ENCODE measurements at regions not wholly inside any gene's neighbourhood (a gene's known extent, or its start where the extent isn't known, plus 50 kb on each side); places are given as distances from the start of the nearest gene placed in this dataset.

DNA sequence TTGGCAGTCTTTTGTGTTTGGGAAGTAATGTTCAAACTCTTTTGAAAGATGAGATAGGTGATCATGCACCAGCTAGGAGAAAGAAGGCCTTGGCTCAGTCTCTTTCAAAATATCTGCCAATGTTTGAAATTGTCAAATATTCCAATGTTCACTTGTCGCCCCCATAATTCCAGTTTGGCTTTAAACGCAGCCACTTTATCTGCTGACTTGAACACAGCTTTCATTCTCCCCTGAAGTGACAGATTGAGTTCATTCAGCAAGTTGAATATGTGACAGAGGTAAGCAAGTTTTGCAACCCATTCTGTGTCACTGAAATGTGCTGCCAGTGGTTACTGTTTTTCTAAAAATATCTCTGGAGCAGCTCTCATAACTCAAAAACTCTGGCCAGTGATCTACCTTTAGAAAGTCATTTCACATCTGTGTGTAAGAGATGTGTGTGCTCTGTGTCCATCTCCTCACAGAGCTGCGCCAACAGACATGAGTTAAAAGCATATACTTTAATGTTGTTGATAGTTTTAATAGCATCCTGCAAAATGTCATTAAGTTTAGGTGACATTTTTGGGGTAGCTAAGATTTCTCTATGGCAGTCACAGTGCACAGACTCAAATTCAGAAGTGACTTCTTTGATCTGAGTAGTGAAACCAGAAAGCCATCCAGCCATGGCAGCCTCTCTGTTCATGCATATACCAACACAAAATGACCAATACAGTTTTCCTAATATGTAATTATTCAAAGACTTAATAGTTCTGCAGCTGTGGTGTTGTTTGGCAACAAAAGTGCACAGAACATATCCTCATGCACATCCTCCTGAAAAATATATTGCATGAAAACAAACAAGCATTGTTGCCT lies 614.3 kb upstream of the MIS18BP1 start (continued):
- no peak for TF ChIP-seq TCF7L2 (IDR thresholded peaks at IDR 0.05; ENCODE audit: borderline replicate concordance, extremely low read depth, insufficient read depth, insufficient read length)
- no peak for TF ChIP-seq CBX3 (IDR thresholded peaks at IDR 0.05; ENCODE audit: low read depth)
- no peak for TF ChIP-seq POLR2A (IDR thresholded peaks at IDR 0.05; ENCODE audit: borderline replicate concordance, extremely low read depth, insufficient read depth, insufficient read length)

DNA sequence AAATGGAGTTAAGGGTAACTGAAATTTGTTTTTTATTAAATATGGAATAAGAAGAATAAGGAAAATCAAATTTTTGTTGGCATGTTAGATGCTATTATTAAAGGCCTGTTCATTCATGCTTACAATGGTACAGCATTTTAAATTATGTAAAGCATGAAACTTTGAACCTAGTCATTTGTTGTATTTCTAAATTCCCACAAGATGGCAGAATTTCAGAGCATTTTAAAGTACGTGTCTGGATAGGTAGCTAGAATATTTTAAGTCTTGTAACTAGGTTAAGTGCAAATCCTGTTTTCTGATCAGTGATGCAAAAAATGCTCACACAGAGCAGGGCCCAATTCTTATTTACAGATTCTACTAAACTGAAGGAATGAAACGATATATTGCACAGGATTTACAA lies 585.6 kb upstream of the MIS18BP1 start:
- no peak for DNase-seq (ENCODE audit: low read depth, low spot score)
- intact Hi-C loops (cut with micrococcal nuclease), result no loop called here
- H3K4me2 ChIP-seq (ENCODE audit: low read length), result no peak overlapping the region

More for the DNA sequence above, 585.6 kb upstream of the MIS18BP1 start:
- H3K4me1 ChIP-seq (ENCODE audit: control insufficient read depth in 1 of 2, insufficient read depth in 2 of 2, low read length in 2 of 2), result no peaks in the 10 kb centered on the region
- peak; percentile 38; the same call in 1 of the 2 replicates for TF ChIP-seq RAD21 (IDR thresholded peaks at IDR 0.05; ENCODE audit: low read depth)
- TF ChIP-seq FOSL1 (IDR thresholded peaks at IDR 0.05; ENCODE audit: low read depth), result no peak
- TF ChIP-seq, protein P1, sequence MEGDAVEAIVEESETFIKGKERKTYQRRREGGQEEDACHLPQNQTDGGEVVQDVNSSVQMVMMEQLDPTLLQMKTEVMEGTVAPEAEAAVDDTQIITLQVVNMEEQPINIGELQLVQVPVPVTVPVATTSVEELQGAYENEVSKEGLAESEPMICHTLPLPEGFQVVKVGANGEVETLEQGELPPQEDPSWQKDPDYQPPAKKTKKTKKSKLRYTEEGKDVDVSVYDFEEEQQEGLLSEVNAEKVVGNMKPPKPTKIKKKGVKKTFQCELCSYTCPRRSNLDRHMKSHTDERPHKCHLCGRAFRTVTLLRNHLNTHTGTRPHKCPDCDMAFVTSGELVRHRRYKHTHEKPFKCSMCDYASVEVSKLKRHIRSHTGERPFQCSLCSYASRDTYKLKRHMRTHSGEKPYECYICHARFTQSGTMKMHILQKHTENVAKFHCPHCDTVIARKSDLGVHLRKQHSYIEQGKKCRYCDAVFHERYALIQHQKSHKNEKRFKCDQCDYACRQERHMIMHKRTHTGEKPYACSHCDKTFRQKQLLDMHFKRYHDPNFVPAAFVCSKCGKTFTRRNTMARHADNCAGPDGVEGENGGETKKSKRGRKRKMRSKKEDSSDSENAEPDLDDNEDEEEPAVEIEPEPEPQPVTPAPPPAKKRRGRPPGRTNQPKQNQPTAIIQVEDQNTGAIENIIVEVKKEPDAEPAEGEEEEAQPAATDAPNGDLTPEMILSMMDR (IDR thresholded peaks at IDR 0.05 in 2 of 3, conservative IDR thresholded peaks at IDR 0.05 in 1 of 3; ENCODE audit: borderline replicate concordance in 1 of 3, insufficient read depth in 1 of 3, low read depth in 2 of 3, low read length in 2 of 3), result peak in 2 of 3 experiments; percentile 8 to 36; a peak in 2 of 6 replicates
- ChIA-PET CTCF (no interaction called here), POLR2A (no interaction called here), RAD21 (ENCODE audit: low non-redundant PET in 1 of 2, low total read pairs in 2 of 2, uncharacterized antibody in 2 of 2, unreplicated experiment in 2 of 2) (no interaction called here)
- H3K9me2 ChIP-seq (ENCODE audit: insufficient read depth), result no peaks in the 10 kb centered on the region
- no peaks in the 10 kb centered on the region; a peak in 1 of 4 replicates for H3K36me3 ChIP-seq (ENCODE audit: control insufficient read depth in 1 of 2, insufficient read depth in 2 of 2, low read length in 2 of 2)
- no peaks in the 10 kb centered on the region for H4K20me1 ChIP-seq (ENCODE audit: insufficient read depth)
- no peaks in the 10 kb centered on the region for H3K27me3 ChIP-seq (ENCODE audit: insufficient read depth, low read length)
- no peak overlapping the region for H2AFZ ChIP-seq (ENCODE audit: low read depth, low read length, poor library complexity, severe bottlenecking)
- H3K9me3 ChIP-seq (ENCODE audit: control insufficient read depth in 1 of 2, insufficient read depth in 1 of 2, low read depth in 1 of 2, low read length in 2 of 2), result no peaks in the 10 kb centered on the region; a peak in 1 of 4 replicates
- no peak overlapping the region for H3K27ac ChIP-seq (ENCODE audit: low read depth, low read length)
- H3K4me3 ChIP-seq (replicated peaks in 1 of 2; ENCODE audit: low read depth in 1 of 2, low read length in 2 of 2), result no peak overlapping the region
- BruUV-seq (replicated peaks), result no TSS peak
- no peaks in the 10 kb centered on the region for H3K79me2 ChIP-seq (ENCODE audit: insufficient read depth, low read length)
- no peak overlapping the region for H3K9ac ChIP-seq (ENCODE audit: low read length)
- no peak for ATAC-seq
